H9 (cell line): ENCODE measurements at regions not wholly inside any gene's neighbourhood (a gene's known extent, or its start where the extent isn't known, plus 50 kb on each side); places are given as distances from the start of the nearest gene placed in this dataset.

Experiments used
- DNase-seq: peaks from one replicate; pipeline ENCODE4 v3.0.0-alpha.2; 2017
- H2AFZ ChIP-seq: one replicate; pipeline ENCODE4 v1.6.1; 2013; ENCODE audit warnings: mild to moderate bottlenecking, low read length, control low read depth, moderate library complexity
- H2AK5ac ChIP-seq: 2 replicates; pipeline ENCODE4 v1.6.1; 2013; ENCODE audit warnings: low read length, control low read depth, mixed read lengths; ENCODE audit not compliant: insufficient read length
- H2BK120ac ChIP-seq: one replicate; pipeline ENCODE4 v1.6.1; 2013; ENCODE audit warnings: low read depth, mild to moderate bottlenecking, low read length, control low read depth, inconsistent platforms; ENCODE audit not compliant: poor library complexity, severe bottlenecking
- H2BK12ac ChIP-seq: 2 replicates; pipeline ENCODE4 v1.6.1; 2013; ENCODE audit warnings: low read length, control low read depth, mixed read lengths, low read depth; ENCODE audit not compliant: insufficient read length
- H2BK15ac ChIP-seq: 2 replicates; pipeline ENCODE4 v1.6.1; 2013; ENCODE audit warnings: low read depth, low read length, control low read depth
- H2BK20ac ChIP-seq: one replicate; pipeline ENCODE4 v1.6.1; 2013; ENCODE audit warnings: low read depth, mild to moderate bottlenecking, low read length, control low read depth, inconsistent platforms; ENCODE audit not compliant: poor library complexity, severe bottlenecking
- H2BK5ac ChIP-seq: 2 replicates; pipeline ENCODE4 v1.6.1; 2013; ENCODE audit warnings: low read length, control low read depth, mixed read lengths; ENCODE audit not compliant: insufficient read length
- H3K14ac ChIP-seq: 2 replicates; pipeline ENCODE4 v1.6.1; 2013; ENCODE audit warnings: low read length, control low read depth; ENCODE audit not compliant: insufficient read depth
- H3K18ac ChIP-seq: 2 replicates; pipeline ENCODE4 v1.6.1; 2013; ENCODE audit warnings: low read depth, mild to moderate bottlenecking, mixed read lengths, low read length, control low read depth; ENCODE audit not compliant: insufficient read length
- H3K23ac ChIP-seq: 2 replicates; pipeline ENCODE4 v1.6.1; 2013; ENCODE audit warnings: low read length, control low read depth, mixed read lengths, low read depth; ENCODE audit not compliant: insufficient read length
- H3K23me2 ChIP-seq: 2 replicates; pipeline ENCODE4 v1.6.1; 2013; ENCODE audit warnings: low read depth, mild to moderate bottlenecking, mixed read lengths, low read length, control low read depth; ENCODE audit not compliant: insufficient read length, poor library complexity, severe bottlenecking
- H3K27ac ChIP-seq: 2 replicates; pipeline ENCODE4 v1.5.1; 2013; ENCODE audit warnings: low read length, control low read depth, mixed read lengths, low read depth; ENCODE audit not compliant: insufficient read length
- H3K27me3 ChIP-seq: 2 replicates; pipeline ENCODE4 v1.6.1; 2013; ENCODE audit warnings: low read length, control low read depth, inconsistent platforms; ENCODE audit not compliant: insufficient read depth
- H3K4ac ChIP-seq: 2 replicates; pipeline ENCODE4 v1.6.1; 2013; ENCODE audit warnings: low read depth, mild to moderate bottlenecking, control low read depth, inconsistent platforms, low read length, moderate library complexity
- H3K4me1 ChIP-seq: 2 replicates; pipeline ENCODE4 v1.6.1; 2013; ENCODE audit warnings: low read length, control low read depth, inconsistent platforms; ENCODE audit not compliant: insufficient read depth
- H3K4me2 ChIP-seq: 2 replicates; pipeline ENCODE4 v1.6.1; 2013; ENCODE audit warnings: low read length, control low read depth, mixed read lengths; ENCODE audit not compliant: insufficient read length, insufficient read depth
- H3K56ac ChIP-seq: 2 replicates; pipeline ENCODE4 v1.6.1; 2013; ENCODE audit warnings: low read depth, mild to moderate bottlenecking, mixed read lengths, low read length, control low read depth; ENCODE audit not compliant: insufficient read length
- H3K79me1 ChIP-seq: 2 replicates; pipeline ENCODE4 v1.6.1; 2013; ENCODE audit warnings: low read depth, mild to moderate bottlenecking, moderate library complexity, low read length, control low read depth, inconsistent platforms; ENCODE audit not compliant: insufficient read depth, poor library complexity, severe bottlenecking
- H3K79me2 ChIP-seq: 2 replicates; pipeline ENCODE4 v1.6.1; 2013; ENCODE audit warnings: low read length, control low read depth, inconsistent platforms; ENCODE audit not compliant: insufficient read depth
- H3K9ac ChIP-seq: 2 replicates; pipeline ENCODE4 v1.6.1; 2013; ENCODE audit warnings: low read length, control low read depth, mixed read lengths; ENCODE audit not compliant: insufficient read length; ENCODE audit errors: extremely low read depth
- H3K9me3 ChIP-seq: one replicate; pipeline ENCODE4 v1.6.1; 2013; ENCODE audit warnings: low read depth, low read length, inconsistent platforms; ENCODE audit not compliant: control insufficient read depth
- H3T11ph ChIP-seq: one replicate; pipeline ENCODE4 v1.6.1; 2013; ENCODE audit warnings: mild to moderate bottlenecking, low read length, control low read depth, inconsistent platforms
- H4K20me1 ChIP-seq: one replicate; pipeline ENCODE4 v1.6.1; 2013; ENCODE audit not compliant: control insufficient read depth, insufficient read length, insufficient read depth
- H4K5ac ChIP-seq: 2 replicates; pipeline ENCODE4 v1.6.1; 2013; ENCODE audit warnings: low read depth, mild to moderate bottlenecking, mixed read lengths, low read length, control low read depth; ENCODE audit not compliant: insufficient read length
- H4K8ac ChIP-seq: replicated peaks from 2 replicates; pipeline ENCODE4 v1.6.1; 2013; ENCODE audit warnings: low read length, control low read depth, mixed read lengths, low read depth; ENCODE audit not compliant: insufficient read length
- H4K91ac ChIP-seq: 2 replicates; pipeline ENCODE4 v1.6.1; 2013; ENCODE audit warnings: low read depth, mild to moderate bottlenecking, moderate library complexity, mixed read lengths, low read length, control low read depth; ENCODE audit not compliant: insufficient read length
- H3K27ac Mint-ChIP-seq, 3 experiments: 2 replicates in 2 of 3; 3 replicates in 1 of 3; pipeline ENCODE4 v1.8.0; 2020 to 2021; ENCODE audit warnings: mixed read lengths in 3 of 3, mild to moderate bottlenecking in 1 of 3, moderate library complexity in 1 of 3
- H3K27me3 Mint-ChIP-seq: 2 replicates; pipeline ENCODE4 v1.8.0; 2021; ENCODE audit warnings: low read depth, mild to moderate bottlenecking, moderate library complexity, mixed read lengths
- H3K36me3 Mint-ChIP-seq, 3 experiments: 2 replicates in 2 of 3; 3 replicates in 1 of 3; pipeline ENCODE4 v1.8.0; 2020 to 2021; ENCODE audit warnings: low read depth in 3 of 3, mixed read lengths in 3 of 3; ENCODE audit not compliant: insufficient read depth in 1 of 3
- H3K4me1 Mint-ChIP-seq, 2 experiments: 2 replicates each; pipeline ENCODE4 v1.8.0; 2020; ENCODE audit warnings: mixed read lengths in 2 of 2
- H3K4me3 Mint-ChIP-seq, 2 experiments: 2 replicates in 1 of 2; 3 replicates in 1 of 2; pipeline ENCODE4 v1.8.0; 2020 to 2021; ENCODE audit warnings: mild to moderate bottlenecking in 2 of 2, mixed read lengths in 2 of 2, moderate library complexity in 1 of 2
- H3K9me3 Mint-ChIP-seq, 2 experiments: 2 replicates in 1 of 2; 3 replicates in 1 of 2; pipeline ENCODE4 v1.8.0; 2020; ENCODE audit warnings: mild to moderate bottlenecking in 2 of 2, mixed read lengths in 2 of 2, moderate library complexity in 1 of 2
- WGBS: extraction: QIAGEN DNeasy Blood & Tissue Kit; methylation state at CpG from one replicate; pipeline ENCODE4 v1.1.7; 2013; ENCODE audit warnings: missing lambda C conversion rate, low lambda C conversion rate, mixed read lengths; ENCODE audit not compliant: insufficient read length; ENCODE audit errors: extremely low coverage; 5-methylcytosine and 5-hydroxymethylcytosine counted together
- TF ChIP-seq, protein P1 (sequence below): fragments of 200-600 bp; sonication (generic); conservative IDR thresholded peaks from 3 replicates; pipeline ENCODE4 v1.8.0; 2021; ENCODE audit warnings: antibody characterized with exemption, mild to moderate bottlenecking

DNA sequence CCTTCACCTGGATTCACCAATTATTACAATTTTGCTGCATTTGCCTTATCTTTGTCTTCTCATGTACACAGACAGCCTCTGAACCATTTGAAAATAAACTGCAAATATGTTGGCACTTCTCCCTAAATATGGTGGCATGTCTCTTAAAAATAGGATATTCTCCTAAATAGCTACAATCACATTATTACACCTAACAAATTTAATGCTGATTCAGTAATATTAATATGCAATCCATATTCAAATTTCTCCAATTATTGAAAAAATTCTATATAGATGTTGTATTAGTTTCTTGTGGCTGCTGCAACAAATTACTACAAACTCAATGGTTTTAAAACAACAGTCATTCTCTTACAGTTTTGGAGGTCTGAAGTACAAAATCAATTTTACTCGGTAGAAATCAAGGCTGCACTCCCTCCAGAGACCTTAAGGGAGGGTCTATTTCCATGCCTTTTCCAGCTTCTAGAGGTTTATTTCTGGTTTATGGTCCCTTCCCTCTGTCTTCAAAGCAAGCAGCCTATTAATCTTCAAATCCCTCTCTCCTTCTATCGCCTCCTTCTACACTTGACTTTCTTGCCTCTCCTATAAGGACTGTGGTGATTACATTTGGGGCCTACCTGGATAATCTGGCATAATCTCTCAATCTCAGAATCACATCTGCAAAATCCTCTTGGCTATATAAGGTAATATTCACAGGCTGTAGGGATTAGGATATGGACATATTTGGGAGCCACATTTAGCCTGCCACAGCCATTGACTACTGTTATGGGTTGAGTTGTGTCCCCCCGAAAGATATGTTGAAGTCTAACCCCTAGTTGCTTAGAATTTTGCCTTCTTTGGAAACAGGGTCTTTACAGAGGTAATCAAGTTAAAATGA lies 52.5 kb upstream of the BOLA1 start:
- H3T11ph ChIP-seq: no peak overlapping the region

More for the DNA sequence above, 52.5 kb upstream of the BOLA1 start:
- H3K27ac ChIP-seq: no peak overlapping the region
- H2BK20ac ChIP-seq: no peak overlapping the region
- TF ChIP-seq, protein P1, sequence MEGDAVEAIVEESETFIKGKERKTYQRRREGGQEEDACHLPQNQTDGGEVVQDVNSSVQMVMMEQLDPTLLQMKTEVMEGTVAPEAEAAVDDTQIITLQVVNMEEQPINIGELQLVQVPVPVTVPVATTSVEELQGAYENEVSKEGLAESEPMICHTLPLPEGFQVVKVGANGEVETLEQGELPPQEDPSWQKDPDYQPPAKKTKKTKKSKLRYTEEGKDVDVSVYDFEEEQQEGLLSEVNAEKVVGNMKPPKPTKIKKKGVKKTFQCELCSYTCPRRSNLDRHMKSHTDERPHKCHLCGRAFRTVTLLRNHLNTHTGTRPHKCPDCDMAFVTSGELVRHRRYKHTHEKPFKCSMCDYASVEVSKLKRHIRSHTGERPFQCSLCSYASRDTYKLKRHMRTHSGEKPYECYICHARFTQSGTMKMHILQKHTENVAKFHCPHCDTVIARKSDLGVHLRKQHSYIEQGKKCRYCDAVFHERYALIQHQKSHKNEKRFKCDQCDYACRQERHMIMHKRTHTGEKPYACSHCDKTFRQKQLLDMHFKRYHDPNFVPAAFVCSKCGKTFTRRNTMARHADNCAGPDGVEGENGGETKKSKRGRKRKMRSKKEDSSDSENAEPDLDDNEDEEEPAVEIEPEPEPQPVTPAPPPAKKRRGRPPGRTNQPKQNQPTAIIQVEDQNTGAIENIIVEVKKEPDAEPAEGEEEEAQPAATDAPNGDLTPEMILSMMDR: no peak
- no peak overlapping the region for H3K4ac ChIP-seq
- H3K56ac ChIP-seq: no peak overlapping the region
- H3K27me3 ChIP-seq: no peaks in the 10 kb centered on the region
- no peaks in the 10 kb centered on the region for H3K9me3 ChIP-seq
- H3K4me1 Mint-ChIP-seq: peaks cover 51 to 53% of the 10 kb centered on the region in 2 experiments
- no peak overlapping the region for H2AFZ ChIP-seq
- WGBS: no CpG with 5 or more reads among the region's 3 CpGs
- peaks cover 5% of the 10 kb centered on the region for H3K23me2 ChIP-seq
- H3K27ac Mint-ChIP-seq: peak overlapping the region in 2 of 3 experiments; percentile 18 to 26; a peak in 2 of 7 replicates
- peaks cover 27% of the 10 kb centered on the region for H3K79me2 ChIP-seq
- no peak overlapping the region for H2BK15ac ChIP-seq
- H4K20me1 ChIP-seq: no peaks in the 10 kb centered on the region
- H2AK5ac ChIP-seq: no peak overlapping the region
- no peaks in the 10 kb centered on the region; the same call in 1 of the 2 replicates for H3K27me3 Mint-ChIP-seq
- no peak overlapping the region for H4K91ac ChIP-seq
- peak overlapping the region; percentile 81 for H3K4me2 ChIP-seq
- no peak overlapping the region for H2BK12ac ChIP-seq
- H3K79me1 ChIP-seq: peaks cover 3% of the 10 kb centered on the region
- H3K18ac ChIP-seq: no peak overlapping the region
- H3K4me1 ChIP-seq: peaks cover 6% of the 10 kb centered on the region; the same call in 1 of the 2 replicates
- no peaks in the 10 kb centered on the region; a peak in 2 of 7 replicates for H3K36me3 Mint-ChIP-seq
- no peak overlapping the region for H3K14ac ChIP-seq
- H3K23ac ChIP-seq: no peak overlapping the region
- H2BK5ac ChIP-seq: no peak overlapping the region
- H4K8ac ChIP-seq: no peak overlapping the region
- H3K9ac ChIP-seq: no peak overlapping the region
- no peak overlapping the region for H2BK120ac ChIP-seq
- peak overlapping the region in 1 of 2 experiments; percentile 74; a peak in 3 of 5 replicates for H3K4me3 Mint-ChIP-seq
- H3K9me3 Mint-ChIP-seq: no peaks in the 10 kb centered on the region
- H4K5ac ChIP-seq: no peak overlapping the region
- no peak for DNase-seq
